VCaP (cell line): ENCODE measurements at regions not wholly inside any gene's neighbourhood (a gene's known extent, or its start where the extent isn't known, plus 50 kb on each side); places are given as distances from the start of the nearest gene placed in this dataset.

Experiments
- H3K27ac ChIP-seq: fragments of 450-650 bp; 2 replicates; pipeline ENCODE4 v1.5.1; 2017
- CTCF ChIP-seq: fragments of 450-650 bp; conservative IDR thresholded peaks from 2 replicates; pipeline ENCODE4 v1.5.1; 2017; ENCODE audit warnings: mild to moderate bottlenecking, moderate library complexity

DNA sequence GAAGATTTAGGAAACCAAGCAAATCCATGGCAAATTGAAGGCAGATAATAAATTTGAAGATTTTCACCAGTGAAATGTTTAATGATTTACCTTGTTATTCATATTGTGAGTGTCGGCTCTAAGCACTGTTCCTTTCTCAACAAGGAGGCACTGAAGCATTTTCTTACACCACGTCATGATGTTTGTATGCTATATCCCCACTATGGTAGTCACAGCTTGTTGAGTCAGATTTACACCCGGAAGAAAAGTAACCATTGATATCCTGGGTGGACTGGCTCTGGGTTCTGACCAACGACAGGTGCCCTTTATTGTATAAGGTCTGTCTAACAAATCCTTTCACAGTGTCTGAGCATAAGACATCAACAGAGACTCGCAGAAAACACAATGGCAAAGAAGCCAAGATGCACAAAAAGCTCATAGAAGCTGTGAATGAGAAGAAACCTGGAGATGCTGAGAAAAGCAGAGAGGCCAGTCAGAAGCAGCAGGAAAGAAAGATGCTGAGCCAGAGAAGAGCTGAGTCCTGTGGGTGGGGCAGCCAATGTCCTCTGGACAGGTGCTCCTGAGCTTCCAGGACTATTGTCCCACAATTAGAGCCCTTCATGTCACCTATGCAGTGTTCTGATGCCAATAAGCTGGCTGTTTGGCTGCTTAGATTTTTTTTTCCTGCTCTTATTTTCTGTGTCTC, 49.7 kb upstream of the ARHGAP5 start:
- no peak for TF ChIP-seq CTCF

More for the DNA sequence above, 49.7 kb upstream of the ARHGAP5 start:
- no peak overlapping the region for H3K27ac ChIP-seq
